Neutrophil (primary cell): ENCODE measurements at regions not wholly inside any gene's neighbourhood (a gene's known extent, or its start where the extent isn't known, plus 50 kb on each side); places are given as distances from the start of the nearest gene placed in this dataset.

Source experiments
- H3K27ac ChIP-seq: fragments of 200-600 bp; sonication (generic); 2 replicates; pipeline ENCODE4 v1.5.1; 2016; ENCODE audit warnings: mild to moderate bottlenecking, moderate library complexity
- H3K27me3 ChIP-seq: fragments of 200-600 bp; sonication (generic); 2 replicates; pipeline ENCODE4 v1.6.0; 2016; ENCODE audit warnings: mild to moderate bottlenecking
- H3K36me3 ChIP-seq: fragments of 200-600 bp; sonication (generic); 2 replicates; pipeline ENCODE4 v1.5.1; 2017
- H3K4me1 ChIP-seq, 2 experiments: fragments of 200-600 bp in 1 of 2; sonication (generic) in 1 of 2; 1 replicate in 1 of 2; 2 replicates in 1 of 2; pipeline versions ENCODE4 v1.5.1 to v1.6.1; 2013 to 2016; ENCODE audit warnings: low read depth in 1 of 2, low read length in 1 of 2, mild to moderate bottlenecking in 1 of 2, moderate library complexity in 1 of 2; ENCODE audit not compliant: control insufficient read depth in 1 of 2, insufficient read depth in 1 of 2
- H3K4me3 ChIP-seq, 2 experiments: fragments of 200-600 bp in 1 of 2; sonication (generic) in 1 of 2; 1 replicate in 1 of 2; 2 replicates in 1 of 2; pipeline ENCODE4 v1.5.1; 2013 to 2016; ENCODE audit warnings: low read depth in 1 of 2, low read length in 1 of 2, mild to moderate bottlenecking in 1 of 2, moderate library complexity in 1 of 2
- H3K9me3 ChIP-seq: fragments of 200-600 bp; sonication (generic); 2 replicates; pipeline ENCODE4 v1.5.1; 2016
- CTCF ChIP-seq: fragments of 200-600 bp; sonication (generic); IDR thresholded peaks from 2 replicates; pipeline ENCODE4 v1.5.1; 2016; ENCODE audit warnings: antibody characterized with exemption

- H3K27me3 ChIP-seq: peaks cover 5% of the 10 kb centered on the region
- no peaks in the 10 kb centered on the region for H3K4me1 ChIP-seq
- peaks cover 2% of the 10 kb centered on the region for H3K9me3 ChIP-seq
- no peak overlapping the region for H3K4me3 ChIP-seq
- H3K27ac ChIP-seq: no peak overlapping the region
- no peaks in the 10 kb centered on the region for H3K36me3 ChIP-seq
- TF ChIP-seq CTCF: no peak
Measured at GRCh38 chr10:29921071-29921446, 138.3 kb downstream of the JCAD start.

- Histone ChIP-seq H3K4me3 (no peak overlapping the region), H3K27ac (no peak overlapping the region), H3K27me3 (peaks cover 5% of the 10 kb centered on the region), H3K4me1 (no peaks in the 10 kb centered on the region), H3K36me3 (no peaks in the 10 kb centered on the region), H3K9me3 (no peaks in the 10 kb centered on the region)
- TF ChIP-seq CTCF: no peak
Measured at GRCh38 chr10:29920408-29921070, 138.8 kb downstream of the JCAD start.

GRCh38 chr10:29918623-29919400 is 140.6 kb downstream of the JCAD start:
- no peaks in the 10 kb centered on the region for H3K9me3 ChIP-seq
- no peak overlapping the region for H3K27ac ChIP-seq
- no peak overlapping the region for H3K4me3 ChIP-seq
- TF ChIP-seq CTCF: no peak
- no peaks in the 10 kb centered on the region for H3K4me1 ChIP-seq
- H3K36me3 ChIP-seq: no peaks in the 10 kb centered on the region
- H3K27me3 ChIP-seq: peaks cover 5% of the 10 kb centered on the region

- Histone ChIP-seq H3K9me3 (no peaks in the 10 kb centered on the region), H3K27ac (no peak overlapping the region), H3K36me3 (no peaks in the 10 kb centered on the region), H3K27me3 (peaks cover 5% of the 10 kb centered on the region), H3K4me3 (no peak overlapping the region), H3K4me1 (no peaks in the 10 kb centered on the region)
- no peak for TF ChIP-seq CTCF
Measured at GRCh38 chr10:29917311-29917710, 142.1 kb downstream of the JCAD start.

- H3K4me3 ChIP-seq: no peak overlapping the region
- no peaks in the 10 kb centered on the region for H3K36me3 ChIP-seq
- TF ChIP-seq CTCF: no peak
- H3K9me3 ChIP-seq: no peaks in the 10 kb centered on the region
- H3K27ac ChIP-seq: no peak overlapping the region
- H3K27me3 ChIP-seq: peaks cover 5% of the 10 kb centered on the region
- no peaks in the 10 kb centered on the region for H3K4me1 ChIP-seq
Measured at GRCh38 chr10:29916669-29917068, 142.7 kb downstream of the JCAD start.
